ENCODE measurements at regions not wholly inside any gene's neighbourhood (a gene's known extent, or its start where the extent isn't known, plus 50 kb on each side); places are given as distances from the start of the nearest gene placed in this dataset.

DNA sequence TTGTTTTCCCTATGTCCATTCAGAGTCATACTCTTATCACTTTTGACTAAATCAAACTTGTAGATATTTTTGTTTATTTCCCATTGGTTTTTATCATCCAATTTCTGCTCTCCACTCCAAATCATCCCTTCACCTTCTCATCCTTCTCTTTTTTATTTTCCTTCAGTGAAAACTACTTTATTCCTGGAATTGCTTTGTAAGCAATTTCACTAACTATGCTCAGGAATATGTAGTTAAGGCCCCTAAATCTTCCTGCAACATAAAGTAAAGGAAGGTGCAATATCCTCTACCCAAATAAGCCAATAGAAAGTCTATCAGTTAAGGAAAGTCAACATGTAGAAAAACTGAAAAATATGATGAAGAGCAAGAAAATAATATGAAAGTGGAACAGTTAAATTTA, 308.4 kb downstream of the SEC23A start:
- no peak for ATAC-seq (ENCODE audit: low read depth)
- ChIA-PET CTCF (no interaction called here), POLR2A (no interaction called here)
- Mint-ChIP-seq H3K9me3 (peaks cover 3% of the 10 kb centered on the region), H3K27me3 (no peaks in the 10 kb centered on the region), H3K36me3 (ENCODE audit: low read depth) (no peaks in the 10 kb centered on the region), H3K27ac (no peak overlapping the region), H3K4me1 (no peaks in the 10 kb centered on the region), H3K4me3 (no peak overlapping the region)
- intact Hi-C loops (cut with micrococcal nuclease): no loop called here
- TF ChIP-seq, protein P1, sequence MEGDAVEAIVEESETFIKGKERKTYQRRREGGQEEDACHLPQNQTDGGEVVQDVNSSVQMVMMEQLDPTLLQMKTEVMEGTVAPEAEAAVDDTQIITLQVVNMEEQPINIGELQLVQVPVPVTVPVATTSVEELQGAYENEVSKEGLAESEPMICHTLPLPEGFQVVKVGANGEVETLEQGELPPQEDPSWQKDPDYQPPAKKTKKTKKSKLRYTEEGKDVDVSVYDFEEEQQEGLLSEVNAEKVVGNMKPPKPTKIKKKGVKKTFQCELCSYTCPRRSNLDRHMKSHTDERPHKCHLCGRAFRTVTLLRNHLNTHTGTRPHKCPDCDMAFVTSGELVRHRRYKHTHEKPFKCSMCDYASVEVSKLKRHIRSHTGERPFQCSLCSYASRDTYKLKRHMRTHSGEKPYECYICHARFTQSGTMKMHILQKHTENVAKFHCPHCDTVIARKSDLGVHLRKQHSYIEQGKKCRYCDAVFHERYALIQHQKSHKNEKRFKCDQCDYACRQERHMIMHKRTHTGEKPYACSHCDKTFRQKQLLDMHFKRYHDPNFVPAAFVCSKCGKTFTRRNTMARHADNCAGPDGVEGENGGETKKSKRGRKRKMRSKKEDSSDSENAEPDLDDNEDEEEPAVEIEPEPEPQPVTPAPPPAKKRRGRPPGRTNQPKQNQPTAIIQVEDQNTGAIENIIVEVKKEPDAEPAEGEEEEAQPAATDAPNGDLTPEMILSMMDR (IDR thresholded peaks at IDR 0.05): no peak
- no peak for DNase-seq

DNA sequence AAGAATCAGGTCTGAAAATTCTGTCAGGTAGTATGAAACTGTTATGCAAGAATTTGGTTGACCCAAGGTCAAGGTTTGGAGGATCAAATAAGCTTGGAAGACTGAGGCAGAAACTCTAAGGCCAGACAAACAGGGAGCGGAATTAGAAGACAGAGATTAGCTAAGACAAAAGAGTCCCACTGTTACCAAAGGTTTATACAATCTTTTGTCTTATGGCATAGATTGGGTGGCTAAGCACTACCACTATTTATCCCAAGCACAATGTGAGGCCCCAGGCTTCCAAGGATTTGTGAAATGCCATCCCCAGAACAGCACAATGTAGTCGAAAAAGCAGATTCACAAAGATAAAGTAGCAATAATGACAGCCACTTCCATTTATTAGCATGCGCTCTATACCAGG, 311.2 kb downstream of the SEC23A start:
- Mint-ChIP-seq H3K27ac (no peak overlapping the region), H3K36me3 (ENCODE audit: low read depth) (no peaks in the 10 kb centered on the region), H3K4me3 (no peak overlapping the region), H3K9me3 (no peaks in the 10 kb centered on the region), H3K27me3 (no peaks in the 10 kb centered on the region), H3K4me1 (no peaks in the 10 kb centered on the region)
- DNase-seq: no peak
- intact Hi-C loops (cut with micrococcal nuclease): no loop called here
- TF ChIP-seq, protein P1 (IDR thresholded peaks at IDR 0.05): no peak
- ATAC-seq (ENCODE audit: low read depth): no peak
- CTCF ChIA-PET: no interaction called here
- POLR2A ChIA-PET: no interaction called here

DNA sequence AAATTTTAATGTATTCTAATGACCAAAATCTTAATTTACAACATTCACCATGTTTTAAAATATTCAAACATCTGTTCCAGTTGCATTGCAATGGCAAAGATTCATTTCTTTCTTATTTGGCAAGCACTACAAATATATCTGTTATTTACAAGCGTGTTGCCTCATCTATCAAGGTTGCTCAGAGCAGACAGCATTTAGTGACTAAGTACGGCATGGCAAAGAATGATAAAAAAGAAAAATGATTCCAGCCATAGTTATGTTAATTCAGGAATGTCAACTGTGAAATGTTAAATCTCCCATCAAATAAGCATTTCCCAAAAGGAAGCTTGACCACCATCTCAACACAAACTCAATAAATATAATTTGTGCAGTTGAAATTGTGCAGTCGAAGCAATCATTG, 312.1 kb downstream of the SEC23A start:
- ATAC-seq (ENCODE audit: low read depth): no peak
- Mint-ChIP-seq H3K27ac (no peak overlapping the region), H3K4me1 (no peaks in the 10 kb centered on the region), H3K36me3 (ENCODE audit: low read depth) (no peaks in the 10 kb centered on the region), H3K4me3 (no peak overlapping the region), H3K9me3 (no peaks in the 10 kb centered on the region), H3K27me3 (no peaks in the 10 kb centered on the region)
- TF ChIP-seq, protein P1 (IDR thresholded peaks at IDR 0.05): no peak
- DNase-seq: no peak
- ChIA-PET CTCF (no interaction called here), POLR2A (no interaction called here)
- intact Hi-C loops (cut with micrococcal nuclease): no loop called here

DNA sequence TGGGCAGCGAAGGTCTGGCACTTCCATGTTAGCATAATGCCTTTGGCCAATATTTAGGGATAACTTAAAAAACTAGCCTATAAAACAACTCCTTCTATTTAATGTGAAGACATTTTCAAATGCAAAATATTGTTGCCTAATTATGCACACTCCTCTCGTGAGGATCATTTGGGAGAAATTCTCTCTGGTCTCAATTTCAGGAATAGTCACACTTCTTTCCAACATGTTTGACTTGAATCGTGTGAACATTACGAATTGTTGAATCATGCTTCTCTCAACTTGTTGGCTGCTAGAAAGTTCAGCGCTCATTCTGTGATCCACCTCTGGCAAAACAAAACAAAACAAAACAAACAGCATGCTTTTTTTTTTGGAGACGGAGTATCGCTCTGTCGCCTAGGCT, 313.2 kb downstream of the SEC23A start:
- DNase-seq (no peak), ATAC-seq (ENCODE audit: low read depth) (no peak)
- Mint-ChIP-seq H3K4me3 (no peak overlapping the region), H3K27me3 (no peaks in the 10 kb centered on the region), H3K9me3 (no peaks in the 10 kb centered on the region), H3K4me1 (no peaks in the 10 kb centered on the region), H3K36me3 (ENCODE audit: low read depth) (no peaks in the 10 kb centered on the region), H3K27ac (no peak overlapping the region)
- intact Hi-C loops (cut with micrococcal nuclease): no loop called here
- ChIA-PET POLR2A (no interaction called here), CTCF (no interaction called here)
- TF ChIP-seq, protein P1 (IDR thresholded peaks at IDR 0.05): no peak

DNA sequence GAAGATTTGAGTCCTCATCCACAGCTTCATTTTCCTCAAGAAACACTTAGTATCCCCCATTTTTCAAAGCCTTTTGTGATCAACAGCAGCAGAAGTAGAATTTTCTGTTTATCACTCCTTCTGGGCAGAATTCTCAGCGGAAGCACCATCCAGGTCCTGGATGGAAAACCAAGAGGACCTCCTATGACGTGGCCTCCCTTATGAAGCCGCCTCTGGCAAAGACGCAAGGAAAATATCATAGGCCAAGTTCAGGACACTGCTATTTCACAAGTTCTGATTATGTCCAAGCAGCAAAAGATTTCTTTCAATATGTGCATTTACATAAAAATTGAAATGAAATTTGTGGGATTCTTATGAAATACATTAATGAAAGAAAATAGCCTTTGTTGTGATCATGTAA, 315.0 kb downstream of the SEC23A start:
- H3K27ac Mint-ChIP-seq: no peak overlapping the region
- TF ChIP-seq, protein P1 (IDR thresholded peaks at IDR 0.05): no peak
- ChIA-PET CTCF (no interaction called here), POLR2A (no interaction called here)
- no peaks in the 10 kb centered on the region for H3K9me3 Mint-ChIP-seq
- H3K4me3 Mint-ChIP-seq: no peak overlapping the region
- no peak for DNase-seq
- H3K27me3 Mint-ChIP-seq: no peaks in the 10 kb centered on the region
- H3K4me1 Mint-ChIP-seq: no peaks in the 10 kb centered on the region
- no peak for ATAC-seq (ENCODE audit: low read depth)
- intact Hi-C loops (cut with micrococcal nuclease): no loop called here
- no peaks in the 10 kb centered on the region for H3K36me3 Mint-ChIP-seq (ENCODE audit: low read depth)

Measured in activated B cell treated with CpG ODN at 0.5 μM for 24 hours (primary cell).